SK-N-MC (cell line): ENCODE measurements at regions not wholly inside any gene's neighbourhood (a gene's known extent, or its start where the extent isn't known, plus 50 kb on each side); places are given as distances from the start of the nearest gene placed in this dataset.

Experiments used
- DNase-seq: peaks from one replicate; pipeline ENCODE4 v3.0.0-alpha.2; 2011; ENCODE audit warnings: low read depth, low spot score
- H3K27ac ChIP-seq: fragments of 200-600 bp; sonication (generic); 2 replicates; pipeline ENCODE4 v1.5.1; 2016; ENCODE audit warnings: mixed run types
- H3K36me3 ChIP-seq: fragments of 200-600 bp; sonication (generic); 2 replicates; pipeline ENCODE4 v1.6.1; 2017; ENCODE audit warnings: antibody characterized with exemption, low read length, mixed read lengths; ENCODE audit not compliant: insufficient read depth
- H3K4me3 ChIP-seq: fragments of 200-600 bp; sonication (generic); 2 replicates; pipeline ENCODE4 v1.5.1; 2016
- H3K9ac ChIP-seq: fragments of 200-600 bp; sonication (generic); 2 replicates; pipeline ENCODE4 v1.8.0; 2017; ENCODE audit warnings: mixed run types, mixed read lengths; ENCODE audit not compliant: insufficient read length
- H3K9me3 ChIP-seq: fragments of 200-600 bp; sonication (generic); 2 replicates; pipeline ENCODE4 v1.6.1; 2017; ENCODE audit warnings: low read depth, mild to moderate bottlenecking, antibody characterized with exemption, low read length, moderate library complexity, mixed read lengths
- EZH2 ChIP-seq: fragments of 200-600 bp; sonication (generic); IDR thresholded peaks from one replicate; pipeline ENCODE4 v1.6.1; 2017; ENCODE audit warnings: antibody characterized with exemption
- FOXP2 ChIP-seq: optimal IDR thresholded peaks from 2 replicates; pipeline ENCODE3; 2011; ENCODE audit warnings: mild to moderate bottlenecking, moderate library complexity; ENCODE audit not compliant: insufficient read depth; ENCODE audit errors: extremely low read length, control extremely low read depth
- POLR2AphosphoS5 ChIP-seq: IDR thresholded peaks from 2 replicates; pipeline ENCODE4 v1.6.1; 2012; ENCODE audit warnings: mild to moderate bottlenecking, low read depth, low read length, borderline replicate concordance

DNA sequence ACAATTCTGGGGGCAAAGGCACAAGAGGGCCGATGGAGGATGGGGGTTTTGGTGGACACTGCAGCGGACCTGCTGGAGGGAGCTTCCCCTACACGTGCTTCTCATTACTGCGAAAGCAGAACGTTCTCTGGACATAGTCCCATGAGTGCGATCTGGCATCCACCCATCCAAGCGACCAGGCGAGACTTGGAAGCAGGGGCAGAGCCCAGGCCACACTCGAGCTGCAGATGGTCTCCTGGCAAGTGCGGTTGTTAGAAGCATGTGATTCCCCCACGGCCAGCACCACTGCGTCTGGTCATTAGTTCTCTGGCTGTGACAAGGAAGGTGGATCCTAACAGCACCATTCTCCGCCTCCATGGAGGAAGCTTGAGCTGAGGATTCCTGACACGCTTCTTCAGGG lies 118.4 kb upstream of the TCERG1L start:
- Histone ChIP-seq H3K4me3 (no peak overlapping the region), H3K9me3 (no peaks in the 10 kb centered on the region), H3K9ac (no peak overlapping the region), H3K27ac (no peak overlapping the region), H3K36me3 (no peaks in the 10 kb centered on the region)
- no peak for DNase-seq
- no peak for TF ChIP-seq EZH2
- TF ChIP-seq FOXP2, result no peak
- TF ChIP-seq POLR2AphosphoS5, result no peak

DNA sequence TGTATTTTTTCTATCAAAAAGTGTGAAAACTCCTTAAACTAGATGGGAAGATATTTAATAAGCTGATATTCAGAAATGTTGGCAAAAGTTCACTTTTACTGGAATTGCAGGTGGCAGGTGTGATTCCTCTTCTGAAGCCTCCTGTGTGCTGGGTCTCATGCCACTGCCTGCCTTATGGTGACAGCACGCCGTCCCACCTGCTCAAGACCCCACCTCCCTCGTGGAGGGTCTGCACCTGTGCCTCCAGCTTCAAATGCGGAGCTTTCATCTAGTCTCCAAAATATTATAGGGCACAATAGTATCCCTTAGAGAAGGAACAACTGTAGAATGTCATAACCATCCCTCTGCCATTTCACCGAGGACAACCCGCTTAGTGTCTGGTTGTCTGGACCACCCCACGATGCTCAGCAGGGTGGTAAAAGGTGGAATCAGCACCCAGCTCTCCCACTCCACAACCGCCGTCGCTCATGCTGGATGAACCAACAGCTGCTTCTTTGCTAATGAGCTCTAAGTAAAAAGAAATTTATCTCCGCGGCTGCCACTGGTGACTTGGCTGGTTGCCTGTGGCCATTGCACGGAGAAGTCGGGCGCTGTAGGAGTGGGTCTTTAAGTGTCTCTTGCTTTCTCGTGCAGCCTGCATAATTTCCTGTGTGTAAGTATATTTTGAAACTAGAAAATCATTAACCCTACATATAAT lies 119.3 kb upstream of the TCERG1L start:
- TF ChIP-seq POLR2AphosphoS5 (no peak), EZH2 (no peak), FOXP2 (no peak)

GRCh38 chr10:131431533-131431932 lies 120.0 kb upstream of the TCERG1L start:
- TF ChIP-seq FOXP2 (no peak), POLR2AphosphoS5 (no peak), EZH2 (no peak)
- DNase-seq, result no peak

More for the DNA sequence above, 119.3 kb upstream of the TCERG1L start:
- H3K9ac ChIP-seq, result no peak overlapping the region
- no peaks in the 10 kb centered on the region for H3K9me3 ChIP-seq
- no peak for DNase-seq
- no peaks in the 10 kb centered on the region for H3K36me3 ChIP-seq
- no peak overlapping the region for H3K27ac ChIP-seq
- H3K4me3 ChIP-seq, result no peak overlapping the region

DNA sequence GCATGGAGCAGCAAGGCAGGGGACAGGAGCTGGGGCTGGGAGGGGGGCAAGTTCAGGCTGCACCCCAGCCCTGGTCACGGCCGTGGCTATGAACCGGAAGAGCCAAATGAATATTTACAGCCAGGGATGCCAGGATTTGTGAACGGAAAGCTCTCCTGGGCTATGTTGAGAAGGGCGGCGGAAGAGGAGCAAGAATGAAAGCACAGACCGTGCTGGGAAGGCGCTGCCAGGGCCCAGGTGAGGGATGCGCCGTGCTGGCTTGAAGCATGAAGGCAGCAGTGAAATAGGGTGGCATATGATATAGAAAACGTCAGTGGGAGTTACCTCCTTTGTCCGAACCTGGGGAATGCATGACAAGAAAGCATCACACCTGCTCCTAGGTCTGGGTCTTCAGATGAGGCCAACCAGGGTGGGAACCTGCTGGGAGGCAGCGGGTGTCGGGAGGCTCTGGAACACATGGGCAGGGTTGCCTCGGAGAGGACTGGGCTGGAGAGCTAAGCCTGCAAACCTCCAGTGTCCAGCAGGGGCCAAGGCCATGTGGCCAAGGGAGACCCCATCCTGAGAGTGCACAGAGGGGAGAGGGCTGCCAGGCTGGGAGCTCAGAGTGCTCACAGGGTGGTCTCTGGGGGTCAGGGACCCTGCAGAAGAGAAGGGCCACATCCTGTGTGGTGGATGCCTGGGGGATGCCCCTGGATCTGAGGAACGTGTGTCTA lies 120.6 kb upstream of the TCERG1L start:
- TF ChIP-seq FOXP2 (no peak), POLR2AphosphoS5 (no peak), EZH2 (no peak)
- H3K9ac ChIP-seq, result no peak overlapping the region
- H3K4me3 ChIP-seq, result no peak overlapping the region
- no peaks in the 10 kb centered on the region for H3K9me3 ChIP-seq
- H3K27ac ChIP-seq, result no peak overlapping the region
- H3K36me3 ChIP-seq, result no peaks in the 10 kb centered on the region
- DNase-seq, result no peak

More at GRCh38 chr10:131431533-131431932, 120.0 kb upstream of the TCERG1L start:
- Histone ChIP-seq H3K9me3 (no peaks in the 10 kb centered on the region), H3K9ac (no peak overlapping the region), H3K27ac (no peak overlapping the region), H3K4me3 (no peak overlapping the region), H3K36me3 (no peaks in the 10 kb centered on the region)

- Histone ChIP-seq H3K9me3 (no peaks in the 10 kb centered on the region), H3K36me3 (no peaks in the 10 kb centered on the region), H3K27ac (no peak overlapping the region), H3K9ac (no peak overlapping the region), H3K4me3 (no peak overlapping the region)
- TF ChIP-seq FOXP2, result no peak
- no peak for TF ChIP-seq EZH2
- TF ChIP-seq POLR2AphosphoS5, result no peak
- DNase-seq, result no peak
These were observed 122.0 kb upstream of the TCERG1L start for GRCh38 chr10:131433568-131433967.

- Histone ChIP-seq H3K36me3 (no peaks in the 10 kb centered on the region), H3K27ac (no peak overlapping the region), H3K9me3 (no peaks in the 10 kb centered on the region), H3K4me3 (no peak overlapping the region), H3K9ac (no peak overlapping the region)
- TF ChIP-seq FOXP2, result no peak
- no peak for DNase-seq
These were observed 123.7 kb upstream of the TCERG1L start for GRCh38 chr10:131435232-131435631.

DNA sequence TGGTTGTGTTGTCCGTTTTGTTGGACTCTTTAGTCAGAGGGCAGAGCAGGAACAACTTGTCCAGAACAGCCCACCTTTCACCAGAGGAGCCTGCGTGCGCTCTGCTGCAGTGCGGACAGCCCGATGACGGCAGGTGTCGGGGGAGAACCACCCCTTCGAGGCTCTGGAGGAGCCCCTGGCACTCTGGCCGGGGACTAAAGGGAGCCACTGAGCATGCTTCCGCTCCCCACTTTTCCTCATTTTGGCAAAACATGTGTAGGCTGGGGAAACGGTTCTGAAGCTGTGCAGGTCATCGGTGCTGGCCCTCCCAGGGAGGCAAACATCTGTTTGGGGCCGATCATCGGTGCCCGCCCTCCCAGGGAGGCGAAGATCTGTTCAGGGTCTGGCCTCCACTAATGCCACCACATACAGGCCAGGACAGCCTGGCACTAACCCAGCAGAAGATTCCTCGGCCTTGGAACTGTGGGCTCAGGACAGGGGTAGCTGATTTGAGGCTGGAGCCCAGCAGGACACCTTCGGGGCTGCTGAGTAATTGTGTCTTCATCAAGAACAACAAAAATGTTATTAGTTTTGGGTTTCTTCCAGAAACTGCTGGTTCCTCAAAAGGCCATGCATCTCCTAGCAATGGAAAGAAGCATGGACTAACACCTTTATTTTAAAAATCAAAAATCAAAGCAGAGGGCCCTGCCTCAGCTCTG lies 124.4 kb upstream of the TCERG1L start:
- Histone ChIP-seq H3K9me3 (no peaks in the 10 kb centered on the region), H3K27ac (no peak overlapping the region), H3K4me3 (no peak overlapping the region), H3K9ac (no peak overlapping the region), H3K36me3 (no peaks in the 10 kb centered on the region)
- no peak for DNase-seq
- TF ChIP-seq EZH2 (no peak), FOXP2 (no peak), POLR2AphosphoS5 (no peak)

DNA sequence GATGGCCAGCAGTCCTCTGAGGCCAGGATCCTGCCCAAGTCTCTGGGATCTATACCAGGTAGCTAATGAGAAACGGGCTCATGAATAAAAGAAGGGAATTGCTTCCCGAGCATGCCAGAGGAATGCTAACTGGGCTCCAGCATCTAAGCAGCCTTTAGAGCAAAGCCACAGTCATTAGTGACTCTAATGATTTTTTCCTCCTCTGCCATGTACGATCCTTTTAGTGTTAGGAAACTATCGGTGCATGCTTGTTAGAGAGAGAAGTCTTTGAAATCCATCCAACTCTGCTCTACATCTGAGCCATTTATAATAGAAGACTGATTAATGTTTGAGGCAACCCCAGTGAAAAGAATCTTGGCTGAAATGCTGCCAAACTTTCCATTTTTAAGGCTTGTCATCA lies 124.9 kb upstream of the TCERG1L start:
- Histone ChIP-seq H3K9ac (no peak overlapping the region), H3K36me3 (no peaks in the 10 kb centered on the region), H3K4me3 (no peak overlapping the region), H3K9me3 (no peaks in the 10 kb centered on the region), H3K27ac (no peak overlapping the region)
- DNase-seq, result no peak
- TF ChIP-seq FOXP2, result no peak
